GM20000 (cell line): ENCODE measurements at regions not wholly inside any gene's neighbourhood (a gene's known extent, or its start where the extent isn't known, plus 50 kb on each side); places are given as distances from the start of the nearest gene placed in this dataset.

Experiments
- DNase-seq: peaks from one replicate; pipeline ENCODE4 v3.0.0; 2012; ENCODE audit warnings: low spot score
- TF ChIP-seq, protein P1 (sequence below): IDR thresholded peaks from 2 replicates; pipeline ENCODE4 v1.5.1; 2012; ENCODE audit warnings: mild to moderate bottlenecking, control low read depth; ENCODE audit errors: extremely low read depth, missing control alignments

GRCh38 chr12:107583551-107583950 lies 102.0 kb upstream of the PWP1 start:
- TF ChIP-seq, protein P1, sequence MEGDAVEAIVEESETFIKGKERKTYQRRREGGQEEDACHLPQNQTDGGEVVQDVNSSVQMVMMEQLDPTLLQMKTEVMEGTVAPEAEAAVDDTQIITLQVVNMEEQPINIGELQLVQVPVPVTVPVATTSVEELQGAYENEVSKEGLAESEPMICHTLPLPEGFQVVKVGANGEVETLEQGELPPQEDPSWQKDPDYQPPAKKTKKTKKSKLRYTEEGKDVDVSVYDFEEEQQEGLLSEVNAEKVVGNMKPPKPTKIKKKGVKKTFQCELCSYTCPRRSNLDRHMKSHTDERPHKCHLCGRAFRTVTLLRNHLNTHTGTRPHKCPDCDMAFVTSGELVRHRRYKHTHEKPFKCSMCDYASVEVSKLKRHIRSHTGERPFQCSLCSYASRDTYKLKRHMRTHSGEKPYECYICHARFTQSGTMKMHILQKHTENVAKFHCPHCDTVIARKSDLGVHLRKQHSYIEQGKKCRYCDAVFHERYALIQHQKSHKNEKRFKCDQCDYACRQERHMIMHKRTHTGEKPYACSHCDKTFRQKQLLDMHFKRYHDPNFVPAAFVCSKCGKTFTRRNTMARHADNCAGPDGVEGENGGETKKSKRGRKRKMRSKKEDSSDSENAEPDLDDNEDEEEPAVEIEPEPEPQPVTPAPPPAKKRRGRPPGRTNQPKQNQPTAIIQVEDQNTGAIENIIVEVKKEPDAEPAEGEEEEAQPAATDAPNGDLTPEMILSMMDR: no peak
- no peak for DNase-seq

- TF ChIP-seq, protein P1: no peak
- DNase-seq: no peak
Measured at GRCh38 chr12:107584563-107584962, 101.0 kb upstream of the PWP1 start.

DNA sequence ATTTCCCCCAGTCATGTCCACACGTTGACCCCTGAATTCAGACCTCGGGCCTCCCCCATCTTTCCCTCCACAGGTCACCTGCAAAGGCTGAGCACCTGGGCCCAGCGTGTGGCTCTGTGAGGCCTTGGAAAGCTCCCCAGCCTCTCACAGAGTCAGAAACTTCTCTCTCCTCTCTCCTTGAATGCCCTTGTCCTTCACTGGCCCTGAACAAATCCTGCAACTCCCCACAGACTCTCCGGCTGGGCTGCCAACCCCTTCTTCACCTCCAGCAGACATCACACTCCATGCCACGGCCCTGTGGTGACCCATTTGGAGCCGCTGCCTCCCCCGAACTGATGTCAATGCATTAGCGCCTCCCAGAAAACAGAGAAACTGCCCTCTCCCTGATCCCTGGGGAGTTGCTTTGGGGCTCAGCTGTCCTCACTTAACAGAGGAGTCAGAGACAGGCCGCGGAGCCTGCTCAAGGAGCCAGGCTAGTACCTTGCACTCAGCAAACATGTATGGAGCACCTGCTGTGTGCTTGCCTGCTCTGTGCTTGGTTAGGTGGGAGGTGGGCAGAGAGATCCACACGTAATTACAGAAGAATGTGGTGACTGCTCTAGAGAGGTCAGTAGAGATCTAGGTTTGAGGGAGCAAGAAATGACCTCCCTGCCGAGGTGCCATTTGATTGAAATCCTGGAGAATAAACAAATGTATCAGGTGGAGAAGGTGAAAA lies 99.2 kb upstream of the PWP1 start:
- TF ChIP-seq, protein P1: no peak
- no peak for DNase-seq

- TF ChIP-seq, protein P1: no peak
- no peak for DNase-seq
Measured at GRCh38 chr12:107590413-107590812, 95.2 kb upstream of the PWP1 start.

GRCh38 chr12:107590814-107591375 lies 94.7 kb upstream of the PWP1 start:
- TF ChIP-seq, protein P1: no peak
- DNase-seq: no peak

DNA sequence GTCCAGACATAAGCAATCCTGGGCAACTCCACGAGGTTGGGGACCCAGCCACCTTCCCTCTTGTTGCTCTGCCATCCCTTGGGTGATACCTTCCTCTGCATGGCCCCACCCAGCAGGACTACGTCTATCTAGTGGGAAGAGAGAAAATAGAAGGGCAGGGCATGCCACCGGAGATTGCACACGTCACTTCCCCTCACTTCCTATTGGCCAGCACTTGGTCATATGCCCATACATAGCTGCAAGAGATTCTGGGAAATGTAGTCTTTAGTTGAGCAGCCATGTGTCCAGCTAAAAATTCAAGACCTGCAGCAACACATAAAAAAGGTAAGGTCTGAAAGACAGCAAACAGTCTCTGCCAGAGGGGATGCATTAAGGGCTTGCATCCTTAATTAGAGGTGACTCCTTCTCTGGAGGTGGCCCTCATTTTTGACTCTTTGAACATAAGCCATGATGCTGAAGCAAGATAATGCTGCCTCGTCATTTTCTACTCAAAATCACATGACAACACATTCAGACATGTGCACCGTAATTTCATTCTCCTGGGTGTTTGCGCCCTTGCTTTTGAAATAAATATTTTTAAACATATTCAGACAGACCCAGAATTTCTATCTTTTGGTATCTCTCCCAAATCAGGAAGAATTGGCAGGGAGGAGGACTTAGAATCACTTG lies 91.8 kb upstream of the PWP1 start:
- no peak for DNase-seq
- TF ChIP-seq, protein P1: no peak

- TF ChIP-seq, protein P1: no peak
- DNase-seq: no peak
Measured at GRCh38 chr12:107594995-107595394, 90.6 kb upstream of the PWP1 start.
